GM13976 (cell line): ENCODE measurements at regions not wholly inside any gene's neighbourhood (a gene's known extent, or its start where the extent isn't known, plus 50 kb on each side); places are given as distances from the start of the nearest gene placed in this dataset.

ENCODE experiments used
- DNase-seq: peaks from one replicate; pipeline ENCODE4 v3.0.0; 2012; ENCODE audit warnings: low spot score
- CTCF ChIP-seq: IDR thresholded peaks from 2 replicates; pipeline ENCODE4 v1.5.1; 2012; ENCODE audit warnings: borderline replicate concordance, mild to moderate bottlenecking; ENCODE audit not compliant: insufficient read depth; ENCODE audit errors: extremely low read depth, missing control alignments, control extremely low read depth
- in situ Hi-C: fragments of 300-500 bp; cut with MboI; formaldehyde crosslinking; loops from one replicate; pipeline ENCODE4 v1.12.0; 2022; ENCODE audit warnings: low sequenced_read_pairs, mixed read lengths, inconsistent platforms; ENCODE audit not compliant: unreplicated experiment

GRCh38 chr5:15431923-15432322, 68.1 kb upstream of the FBXL7 start:
- DNase-seq: peak; percentile 11
- in situ Hi-C loops: no loop called here
- no peak for TF ChIP-seq CTCF

GRCh38 chr5:15425766-15426165, 74.2 kb upstream of the FBXL7 start:
- TF ChIP-seq CTCF: no peak

GRCh38 chr5:15424769-15425168, 75.2 kb upstream of the FBXL7 start:
- TF ChIP-seq CTCF: no peak
- in situ Hi-C loops: no loop called here
- no peak for DNase-seq

More at GRCh38 chr5:15425766-15426165, 74.2 kb upstream of the FBXL7 start:
- no peak for DNase-seq
- in situ Hi-C loops: no loop called here

GRCh38 chr5:15421921-15422412, 78.0 kb upstream of the FBXL7 start:
- in situ Hi-C loops: no loop called here
- no peak for DNase-seq
- TF ChIP-seq CTCF: no peak

GRCh38 chr5:15421381-15421780, 78.6 kb upstream of the FBXL7 start:
- TF ChIP-seq CTCF: no peak
- in situ Hi-C loops: no loop called here
- DNase-seq: no peak

GRCh38 chr5:15420201-15420600, 79.8 kb upstream of the FBXL7 start:
- no peak for TF ChIP-seq CTCF
- in situ Hi-C loops: no loop called here
- DNase-seq: no peak

GRCh38 chr5:15417156-15417555, 82.8 kb upstream of the FBXL7 start:
- in situ Hi-C loops: no loop called here
- no peak for TF ChIP-seq CTCF

More at GRCh38 chr5:15417156-15417555, 82.8 kb upstream of the FBXL7 start:
- no peak for DNase-seq
